ENCODE measurements at regions not wholly inside any gene's neighbourhood (a gene's known extent, or its start where the extent isn't known, plus 50 kb on each side); places are given as distances from the start of the nearest gene placed in this dataset.

- H3K4me3 ChIP-seq (ENCODE audit: low read depth, low read length), result no peak overlapping the region
- TF ChIP-seq CTCF (IDR thresholded peaks at IDR 0.05; ENCODE audit: borderline replicate concordance, insufficient read depth, low read depth, low read length), result no peak
These were observed 467.6 kb downstream of the NYAP2 start for GRCh38 chr2:225867071-225867470.

DNA sequence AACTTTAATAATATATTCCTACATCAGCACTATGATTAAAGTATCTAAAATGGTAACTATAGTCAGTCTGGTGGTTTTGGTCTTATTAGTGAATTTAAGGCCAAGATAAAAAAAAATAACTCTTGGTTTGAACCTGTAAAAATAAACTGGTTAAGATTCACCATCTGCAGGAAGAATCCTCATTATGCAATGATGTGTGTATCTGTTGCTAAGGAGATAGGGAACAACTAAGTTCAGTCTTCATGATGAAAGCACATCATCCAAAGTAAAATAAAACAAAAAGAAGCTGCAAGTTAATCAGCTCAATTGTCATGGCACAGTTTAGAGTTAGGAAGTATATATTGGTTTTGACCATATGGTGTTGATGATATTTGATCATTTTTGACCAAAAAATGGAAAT, 466.0 kb downstream of the NYAP2 start:
- no peak overlapping the region for H3K4me3 ChIP-seq (ENCODE audit: low read depth, low read length)
- no peak for TF ChIP-seq CTCF (IDR thresholded peaks at IDR 0.05; ENCODE audit: borderline replicate concordance, insufficient read depth, low read depth, low read length)

DNA sequence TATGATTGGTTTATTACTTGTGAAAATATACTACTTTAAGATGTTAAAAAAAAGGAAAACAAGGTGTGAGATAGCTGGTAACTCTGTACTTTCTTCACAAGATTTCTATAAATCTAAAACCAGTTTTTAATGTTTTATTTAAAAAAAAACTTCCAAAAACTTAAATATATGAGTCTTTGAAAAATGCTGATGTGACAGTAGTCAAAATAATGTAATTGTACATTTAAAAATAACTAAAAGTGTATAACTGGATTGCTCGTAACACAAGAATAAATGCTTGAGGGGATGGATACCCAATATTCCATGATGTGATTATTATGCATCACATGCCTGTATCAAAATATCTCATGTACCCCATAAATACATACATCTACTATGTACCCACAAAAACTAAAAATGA, 464.9 kb downstream of the NYAP2 start:
- H3K4me3 ChIP-seq (ENCODE audit: low read depth, low read length), result no peak overlapping the region
- TF ChIP-seq CTCF (IDR thresholded peaks at IDR 0.05; ENCODE audit: borderline replicate concordance, insufficient read depth, low read depth, low read length), result no peak

- TF ChIP-seq CTCF (IDR thresholded peaks at IDR 0.05; ENCODE audit: borderline replicate concordance, insufficient read depth, low read depth, low read length), result no peak
- no peak overlapping the region for H3K4me3 ChIP-seq (ENCODE audit: low read depth, low read length)
These were observed 443.4 kb downstream of the NYAP2 start for GRCh38 chr2:225842939-225843338.

DNA sequence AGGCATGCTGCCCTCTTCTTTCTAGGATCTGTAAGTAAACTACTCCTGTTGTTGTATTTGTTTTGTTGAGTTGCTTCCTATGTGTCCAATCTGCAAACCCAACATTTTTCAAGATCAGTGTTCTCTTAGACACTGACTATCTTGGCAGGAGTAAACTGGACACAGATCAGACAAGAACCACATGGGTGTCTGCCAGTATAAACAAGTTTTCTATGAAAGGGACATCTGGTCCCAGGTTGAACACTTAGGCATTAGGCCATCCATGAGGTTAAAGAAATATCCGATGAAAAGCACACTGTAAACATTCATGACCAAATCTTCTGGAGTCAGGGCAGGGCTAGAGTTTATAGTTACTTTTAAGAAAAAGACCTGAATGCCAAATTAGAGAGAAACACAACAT, 441.8 kb downstream of the NYAP2 start:
- H3K4me3 ChIP-seq (ENCODE audit: low read depth, low read length), result no peak overlapping the region
- TF ChIP-seq CTCF (IDR thresholded peaks at IDR 0.05; ENCODE audit: borderline replicate concordance, insufficient read depth, low read depth, low read length), result no peak

GRCh38 chr2:225837328-225837727, 437.8 kb downstream of the NYAP2 start:
- H3K4me3 ChIP-seq (ENCODE audit: low read depth, low read length), result no peak overlapping the region
- no peak for TF ChIP-seq CTCF (IDR thresholded peaks at IDR 0.05; ENCODE audit: borderline replicate concordance, insufficient read depth, low read depth, low read length)

- no peak overlapping the region for H3K4me3 ChIP-seq (ENCODE audit: low read depth, low read length)
- TF ChIP-seq CTCF (IDR thresholded peaks at IDR 0.05; ENCODE audit: borderline replicate concordance, insufficient read depth, low read depth, low read length), result no peak
These were observed 425.4 kb downstream of the NYAP2 start for GRCh38 chr2:225824748-225825449.

All from GM12875 (cell line).